Fibroblast of skin of right biceps (primary cell): ENCODE measurements at regions not wholly inside any gene's neighbourhood (a gene's known extent, or its start where the extent isn't known, plus 50 kb on each side); places are given as distances from the start of the nearest gene placed in this dataset.
"Not testable (repeated sequence)": the region's sequence is repeated elsewhere in the genome, so short reads cannot be mapped to it uniquely, and the experiment has no call there.

Source experiments
- DNase-seq: peaks from one replicate; pipeline ENCODE4 v3.0.0-alpha.2; 2013

- DNase-seq, result not testable (repeated sequence)
Measured at GRCh38 chr12:131277186-131278091, 323.7 kb downstream of the ADGRD1 start.

- DNase-seq, result not testable (repeated sequence)
Measured at GRCh38 chr12:131278451-131279115, 324.9 kb downstream of the ADGRD1 start.

GRCh38 chr12:131279281-131279921 lies 325.7 kb downstream of the ADGRD1 start:
- no peak for DNase-seq

- no peak for DNase-seq
Measured at GRCh38 chr12:131280426-131280825, 326.7 kb downstream of the ADGRD1 start.

- no peak for DNase-seq
Measured at GRCh38 chr12:131281016-131281415, 327.3 kb downstream of the ADGRD1 start.

- DNase-seq, result no peak
Measured at GRCh38 chr12:131282292-131283080, 328.8 kb downstream of the ADGRD1 start.

- no peak for DNase-seq
Measured at GRCh38 chr12:131283191-131283861, 329.6 kb downstream of the ADGRD1 start.

- DNase-seq, result not testable (repeated sequence)
Measured at GRCh38 chr12:131283862-131284825, 330.4 kb downstream of the ADGRD1 start.

- DNase-seq, result not testable (repeated sequence)
Measured at GRCh38 chr12:131284954-131285904, 331.5 kb downstream of the ADGRD1 start.

GRCh38 chr12:131285905-131286295 lies 332.2 kb downstream of the ADGRD1 start:
- DNase-seq, result not testable (repeated sequence)

- DNase-seq, result not testable (repeated sequence)
Measured at GRCh38 chr12:131286301-131286700, 332.6 kb downstream of the ADGRD1 start.

GRCh38 chr12:131287015-131287937 lies 333.6 kb downstream of the ADGRD1 start:
- DNase-seq, result no peak

GRCh38 chr12:131287938-131288764 lies 334.4 kb downstream of the ADGRD1 start:
- no peak for DNase-seq

GRCh38 chr12:131288765-131289695 lies 335.3 kb downstream of the ADGRD1 start:
- not testable (repeated sequence) for DNase-seq

GRCh38 chr12:131289807-131290206 lies 336.1 kb downstream of the ADGRD1 start:
- not testable (repeated sequence) for DNase-seq

- no peak for DNase-seq
Measured at GRCh38 chr12:131290255-131290959, 336.7 kb downstream of the ADGRD1 start.
